CMK (cell line): ENCODE measurements at regions not wholly inside any gene's neighbourhood (a gene's known extent, or its start where the extent isn't known, plus 50 kb on each side); places are given as distances from the start of the nearest gene placed in this dataset.
"Not testable (repeated sequence)": the region's sequence is repeated elsewhere in the genome, so short reads cannot be mapped to it uniquely, and the experiment has no call there.

Experiments
- DNase-seq: peaks from one replicate; pipeline ENCODE4 v3.0.0-alpha.2; 2010; ENCODE audit warnings: low read depth

- not testable (repeated sequence) for DNase-seq
These were observed 53.4 kb upstream of the MED14 start for GRCh38 chrX:40788698-40789097.

GRCh38 chrX:40792433-40792832, 57.1 kb upstream of the MED14 start:
- no peak for DNase-seq

GRCh38 chrX:40794829-40795130, 59.4 kb upstream of the MED14 start:
- DNase-seq: not testable (repeated sequence)

- not testable (repeated sequence) for DNase-seq
These were observed 64.4 kb upstream of the MED14 start for GRCh38 chrX:40799745-40800144.

GRCh38 chrX:40805404-40805803, 70.1 kb upstream of the MED14 start:
- peak; percentile 17 for DNase-seq

- no peak for DNase-seq
These were observed 71.3 kb upstream of the MED14 start for GRCh38 chrX:40806513-40807220.

GRCh38 chrX:40807384-40807783, 72.0 kb upstream of the MED14 start:
- DNase-seq: no peak

- DNase-seq: no peak
These were observed 72.9 kb upstream of the MED14 start for GRCh38 chrX:40808203-40808602.

- DNase-seq: no peak
These were observed 73.9 kb upstream of the MED14 start for GRCh38 chrX:40809210-40809609.

GRCh38 chrX:40815045-40815444, 79.7 kb upstream of the MED14 start:
- DNase-seq: not testable (repeated sequence)

- no peak for DNase-seq
These were observed 81.6 kb upstream of the MED14 start for GRCh38 chrX:40816906-40817305.

GRCh38 chrX:40818236-40818635, 82.9 kb upstream of the MED14 start:
- DNase-seq: no peak

GRCh38 chrX:40821780-40822179, 86.4 kb upstream of the MED14 start:
- DNase-seq: no peak

- no peak for DNase-seq
These were observed 92.0 kb upstream of the MED14 start for GRCh38 chrX:40827331-40827730.

GRCh38 chrX:40831750-40832149, 96.4 kb upstream of the MED14 start:
- DNase-seq: no peak

- DNase-seq: no peak
These were observed 97.4 kb upstream of the MED14 start for GRCh38 chrX:40832723-40833122.

GRCh38 chrX:40834225-40834624, 98.9 kb upstream of the MED14 start:
- no peak for DNase-seq

- no peak for DNase-seq
These were observed 100.2 kb upstream of the MED14 start for GRCh38 chrX:40835526-40835925.

GRCh38 chrX:40843643-40844042, 108.3 kb upstream of the MED14 start:
- DNase-seq: no peak

- no peak for DNase-seq
These were observed 109.1 kb upstream of the MED14 start for GRCh38 chrX:40844471-40844870.

- DNase-seq: no peak
These were observed 110.1 kb upstream of the MED14 start for GRCh38 chrX:40845331-40845911.

- DNase-seq: no peak
These were observed 114.8 kb upstream of the MED14 start for GRCh38 chrX:40849906-40850823.

GRCh38 chrX:40852586-40852985, 117.2 kb upstream of the MED14 start:
- no peak for DNase-seq
